ENCODE measurements at regions not wholly inside any gene's neighbourhood (a gene's known extent, or its start where the extent isn't known, plus 50 kb on each side); places are given as distances from the start of the nearest gene placed in this dataset.

DNA sequence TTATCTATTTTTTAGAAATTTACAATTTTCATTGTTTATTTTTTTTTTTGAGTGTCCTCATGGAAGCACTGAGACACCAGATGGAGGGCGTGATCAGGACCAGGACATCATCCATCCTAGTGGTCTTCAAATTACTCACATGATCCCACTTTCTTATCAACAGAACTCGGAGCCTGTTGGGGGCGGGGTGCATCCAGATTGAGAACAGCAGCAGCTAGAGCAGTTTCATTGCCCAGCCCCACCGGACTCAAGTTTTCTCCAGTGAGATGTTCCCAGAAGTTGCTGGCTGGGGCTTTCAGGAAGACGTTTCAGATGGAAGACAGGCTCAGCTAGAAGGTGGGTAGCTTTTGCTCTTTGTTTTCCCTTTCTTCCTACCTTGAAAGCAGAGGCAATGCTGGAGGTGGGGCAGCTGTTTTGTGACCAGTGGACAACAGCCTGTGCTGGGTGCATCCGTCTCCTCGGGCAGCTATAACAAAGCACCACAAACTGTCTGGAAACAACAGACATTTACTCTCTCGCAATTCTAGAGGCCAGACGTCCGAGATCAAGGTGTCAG lies 562.1 kb downstream of the TBC1D22A start:
- H3K4me3 ChIP-seq (replicated peaks in 1 of 3; ENCODE audit: insufficient read depth in 1 of 3, low read depth in 2 of 3, low read length in 3 of 3) = no peak overlapping the region
- WGBS (ENCODE audit: low lambda C conversion rate) = 4% methylated on average over 8 of the region's 10 CpGs
- CTCF ChIA-PET (ENCODE audit: low intra/inter-chr PET ratio, low total read pairs) = no interaction called here
- H3K79me2 ChIP-seq (ENCODE audit: insufficient read depth, low read length) = no peaks in the 10 kb centered on the region
- H3K27me3 ChIP-seq (ENCODE audit: control insufficient read depth in 1 of 2, insufficient read depth in 2 of 2, low read length in 2 of 2) = peaks cover 0 to 15% of the 10 kb centered on the region in 2 experiments; a peak in 4 of 5 replicates
- no peak for TF ChIP-seq ZNF790 (CRISPR knock-in tag; IDR thresholded peaks at IDR 0.05; ENCODE audit: borderline replicate concordance)
- no peak for TF ChIP-seq BORCS8-MEF2B (CRISPR knock-in tag; IDR thresholded peaks at IDR 0.05)
- TF ChIP-seq FOXM1 (CRISPR knock-in tag; IDR thresholded peaks at IDR 0.05) = no peak
- no peak for TF ChIP-seq IRF2 (CRISPR knock-in tag; IDR thresholded peaks at IDR 0.05)
- TF ChIP-seq GABPA (IDR thresholded peaks at IDR 0.05; ENCODE audit: low read depth, low read length) = no peak
- no peak for TF ChIP-seq GABPA (CRISPR knock-in tag; IDR thresholded peaks at IDR 0.05; ENCODE audit: low read depth)
- TF ChIP-seq ZNF383 (CRISPR knock-in tag; IDR thresholded peaks at IDR 0.05; ENCODE audit: borderline replicate concordance) = no peak
- H3K9ac ChIP-seq (ENCODE audit: insufficient read depth, low read depth, low read length) = no peak overlapping the region
- in situ Hi-C loops (cut with HindIII; ENCODE audit: extremely low pct_ligation_motif_present, low pct_unique_long_range_greater_than_20kb) = no loop called here
- H4K20me1 ChIP-seq (ENCODE audit: insufficient read depth, low read length) = no peaks in the 10 kb centered on the region
- no peaks in the 10 kb centered on the region for H3K36me3 ChIP-seq (replicated peaks in 1 of 2; ENCODE audit: control insufficient read depth in 1 of 2, insufficient read depth in 2 of 2, low read length in 2 of 2)
- POLR2A ChIA-PET = no interaction called here
- no peak for FAIRE-seq
- ATAC-seq = no peak
- intact Hi-C loops (cut with micrococcal nuclease; ENCODE audit: unreplicated experiment) = no loop called here
- DNase-seq (ENCODE audit: low spot score) = no peak
- H3K27ac ChIP-seq (ENCODE audit: extremely low read length, insufficient read depth, low read length) = no peak overlapping the region
- H3K4me2 ChIP-seq (ENCODE audit: low read depth, low read length) = no peak overlapping the region
- no peak overlapping the region for H2AFZ ChIP-seq (ENCODE audit: low read length)
- H3K4me1 ChIP-seq (ENCODE audit: insufficient read depth, low read length) = no peaks in the 10 kb centered on the region
- H3K9me3 ChIP-seq (ENCODE audit: low read length) = peaks cover 8% of the 10 kb centered on the region
- no TSS peak for BruUV-seq (replicated peaks)

DNA sequence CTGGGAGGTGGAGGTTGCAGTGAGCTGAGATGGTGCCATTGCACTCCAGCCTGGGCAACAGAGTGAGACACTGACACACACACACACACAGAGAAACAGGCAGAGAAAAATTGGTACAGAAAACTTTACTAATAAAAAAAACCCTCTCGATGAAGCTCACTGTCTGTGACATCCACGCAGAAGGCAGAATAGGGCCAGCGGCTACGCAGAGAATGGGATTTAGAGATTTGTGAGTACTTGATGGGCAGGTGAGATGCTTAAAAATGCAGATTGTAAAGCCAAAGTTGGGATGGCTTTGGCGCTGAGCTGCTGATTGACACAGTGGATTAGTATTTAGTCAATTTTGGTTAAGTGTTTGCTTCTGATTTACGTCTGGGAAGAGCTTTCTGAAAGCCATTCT lies 561.1 kb downstream of the TBC1D22A start:
- no peak overlapping the region for H3K9ac ChIP-seq (ENCODE audit: insufficient read depth, low read depth, low read length)
- no peak overlapping the region for H2AFZ ChIP-seq (ENCODE audit: low read length)
- intact Hi-C loops (cut with micrococcal nuclease; ENCODE audit: unreplicated experiment) (no loop called here), in situ Hi-C loops (cut with HindIII; ENCODE audit: extremely low pct_ligation_motif_present, low pct_unique_long_range_greater_than_20kb) (no loop called here)
- H3K79me2 ChIP-seq (ENCODE audit: insufficient read depth, low read length) = no peaks in the 10 kb centered on the region
- peaks cover 8% of the 10 kb centered on the region for H3K9me3 ChIP-seq (ENCODE audit: low read length)
- no peak for ATAC-seq
- ChIA-PET POLR2A (no interaction called here), CTCF (ENCODE audit: low intra/inter-chr PET ratio, low total read pairs) (no interaction called here)
- no peak overlapping the region for H3K27ac ChIP-seq (ENCODE audit: extremely low read length, insufficient read depth, low read length)
- H3K4me3 ChIP-seq (replicated peaks in 1 of 3; ENCODE audit: insufficient read depth in 1 of 3, low read depth in 2 of 3, low read length in 3 of 3) = no peak overlapping the region
- no peak for FAIRE-seq
- DNase-seq (ENCODE audit: low spot score) = no peak
- no peaks in the 10 kb centered on the region for H3K36me3 ChIP-seq (replicated peaks in 1 of 2; ENCODE audit: control insufficient read depth in 1 of 2, insufficient read depth in 2 of 2, low read length in 2 of 2)
- no TSS peak for BruUV-seq (replicated peaks)
- peaks cover 0 to 6% of the 10 kb centered on the region in 2 experiments; a peak in 2 of 5 replicates for H3K27me3 ChIP-seq (ENCODE audit: control insufficient read depth in 1 of 2, insufficient read depth in 2 of 2, low read length in 2 of 2)
- H3K4me1 ChIP-seq (ENCODE audit: insufficient read depth, low read length) = no peaks in the 10 kb centered on the region
- no peaks in the 10 kb centered on the region for H4K20me1 ChIP-seq (ENCODE audit: insufficient read depth, low read length)
- WGBS (ENCODE audit: low lambda C conversion rate) = 36% methylated on average over 6 of the region's 6 CpGs
- no peak overlapping the region for H3K4me2 ChIP-seq (ENCODE audit: low read depth, low read length)
- TF ChIP-seq, protein P1, sequence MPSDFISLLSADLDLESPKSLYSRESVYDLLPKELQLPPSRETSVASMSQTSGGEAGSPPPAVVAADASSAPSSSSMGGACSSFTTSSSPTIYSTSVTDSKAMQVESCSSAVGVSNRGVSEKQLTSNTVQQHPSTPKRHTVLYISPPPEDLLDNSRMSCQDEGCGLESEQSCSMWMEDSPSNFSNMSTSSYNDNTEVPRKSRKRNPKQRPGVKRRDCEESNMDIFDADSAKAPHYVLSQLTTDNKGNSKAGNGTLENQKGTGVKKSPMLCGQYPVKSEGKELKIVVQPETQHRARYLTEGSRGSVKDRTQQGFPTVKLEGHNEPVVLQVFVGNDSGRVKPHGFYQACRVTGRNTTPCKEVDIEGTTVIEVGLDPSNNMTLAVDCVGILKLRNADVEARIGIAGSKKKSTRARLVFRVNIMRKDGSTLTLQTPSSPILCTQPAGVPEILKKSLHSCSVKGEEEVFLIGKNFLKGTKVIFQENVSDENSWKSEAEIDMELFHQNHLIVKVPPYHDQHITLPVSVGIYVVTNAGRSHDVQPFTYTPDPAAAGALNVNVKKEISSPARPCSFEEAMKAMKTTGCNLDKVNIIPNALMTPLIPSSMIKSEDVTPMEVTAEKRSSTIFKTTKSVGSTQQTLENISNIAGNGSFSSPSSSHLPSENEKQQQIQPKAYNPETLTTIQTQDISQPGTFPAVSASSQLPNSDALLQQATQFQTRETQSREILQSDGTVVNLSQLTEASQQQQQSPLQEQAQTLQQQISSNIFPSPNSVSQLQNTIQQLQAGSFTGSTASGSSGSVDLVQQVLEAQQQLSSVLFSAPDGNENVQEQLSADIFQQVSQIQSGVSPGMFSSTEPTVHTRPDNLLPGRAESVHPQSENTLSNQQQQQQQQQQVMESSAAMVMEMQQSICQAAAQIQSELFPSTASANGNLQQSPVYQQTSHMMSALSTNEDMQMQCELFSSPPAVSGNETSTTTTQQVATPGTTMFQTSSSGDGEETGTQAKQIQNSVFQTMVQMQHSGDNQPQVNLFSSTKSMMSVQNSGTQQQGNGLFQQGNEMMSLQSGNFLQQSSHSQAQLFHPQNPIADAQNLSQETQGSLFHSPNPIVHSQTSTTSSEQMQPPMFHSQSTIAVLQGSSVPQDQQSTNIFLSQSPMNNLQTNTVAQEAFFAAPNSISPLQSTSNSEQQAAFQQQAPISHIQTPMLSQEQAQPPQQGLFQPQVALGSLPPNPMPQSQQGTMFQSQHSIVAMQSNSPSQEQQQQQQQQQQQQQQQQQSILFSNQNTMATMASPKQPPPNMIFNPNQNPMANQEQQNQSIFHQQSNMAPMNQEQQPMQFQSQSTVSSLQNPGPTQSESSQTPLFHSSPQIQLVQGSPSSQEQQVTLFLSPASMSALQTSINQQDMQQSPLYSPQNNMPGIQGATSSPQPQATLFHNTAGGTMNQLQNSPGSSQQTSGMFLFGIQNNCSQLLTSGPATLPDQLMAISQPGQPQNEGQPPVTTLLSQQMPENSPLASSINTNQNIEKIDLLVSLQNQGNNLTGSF (CRISPR knock-in tag; IDR thresholded peaks at IDR 0.05) = no peak
- no peak for TF ChIP-seq HES4 (CRISPR knock-in tag; IDR thresholded peaks at IDR 0.05; ENCODE audit: borderline replicate concordance)
- no peak for TF ChIP-seq ZFP36L1 (CRISPR knock-in tag; IDR thresholded peaks at IDR 0.05)
- TF ChIP-seq ZBTB7B (CRISPR knock-in tag; IDR thresholded peaks at IDR 0.05) = no peak
- TF ChIP-seq ZNF343 (CRISPR knock-in tag; IDR thresholded peaks at IDR 0.05) = no peak
- no peak for TF ChIP-seq LCORL (IDR thresholded peaks at IDR 0.05)
- TF ChIP-seq LCORL (CRISPR knock-in tag; IDR thresholded peaks at IDR 0.05) = no peak
- no peak for TF ChIP-seq SP2 (CRISPR knock-in tag; IDR thresholded peaks at IDR 0.05)

Measured in HepG2 (cell line).